ENCODE measurements at regions not wholly inside any gene's neighbourhood (a gene's known extent, or its start where the extent isn't known, plus 50 kb on each side); places are given as distances from the start of the nearest gene placed in this dataset.
"Not testable (repeated sequence)": the region's sequence is repeated elsewhere in the genome, so short reads cannot be mapped to it uniquely, and the experiment has no call there.

DNA sequence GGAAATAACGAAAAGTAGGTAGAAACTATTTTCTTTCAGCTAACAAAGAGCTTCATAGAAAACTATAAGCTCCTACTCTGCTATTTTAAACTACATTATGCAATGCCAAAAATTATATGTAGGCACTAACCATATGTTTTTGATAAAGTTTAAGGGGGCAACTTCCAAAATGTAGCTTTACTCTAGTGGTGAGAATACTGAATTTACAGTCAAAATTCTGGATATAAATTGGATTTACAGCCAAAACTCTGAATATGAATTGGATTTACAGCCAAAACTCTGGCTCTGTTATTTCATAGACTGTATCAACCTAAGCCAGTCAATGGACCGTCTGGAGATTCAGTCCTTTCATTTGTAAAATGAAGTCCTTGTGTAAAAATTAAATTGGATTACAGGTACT is 86.8 kb upstream of the ANK3 start:
- DNase-seq: no peak
- H3K36me3 ChIP-seq: no peaks in the 10 kb centered on the region
- H3K4me1 ChIP-seq: peaks cover 0 to 28% (median 5%) of the 10 kb centered on the region in 3 donors
- H3K4me3 ChIP-seq: no peak overlapping the region
- TF ChIP-seq POLR2A (IDR thresholded peaks at IDR 0.05): no peak
- TF ChIP-seq, protein P1, sequence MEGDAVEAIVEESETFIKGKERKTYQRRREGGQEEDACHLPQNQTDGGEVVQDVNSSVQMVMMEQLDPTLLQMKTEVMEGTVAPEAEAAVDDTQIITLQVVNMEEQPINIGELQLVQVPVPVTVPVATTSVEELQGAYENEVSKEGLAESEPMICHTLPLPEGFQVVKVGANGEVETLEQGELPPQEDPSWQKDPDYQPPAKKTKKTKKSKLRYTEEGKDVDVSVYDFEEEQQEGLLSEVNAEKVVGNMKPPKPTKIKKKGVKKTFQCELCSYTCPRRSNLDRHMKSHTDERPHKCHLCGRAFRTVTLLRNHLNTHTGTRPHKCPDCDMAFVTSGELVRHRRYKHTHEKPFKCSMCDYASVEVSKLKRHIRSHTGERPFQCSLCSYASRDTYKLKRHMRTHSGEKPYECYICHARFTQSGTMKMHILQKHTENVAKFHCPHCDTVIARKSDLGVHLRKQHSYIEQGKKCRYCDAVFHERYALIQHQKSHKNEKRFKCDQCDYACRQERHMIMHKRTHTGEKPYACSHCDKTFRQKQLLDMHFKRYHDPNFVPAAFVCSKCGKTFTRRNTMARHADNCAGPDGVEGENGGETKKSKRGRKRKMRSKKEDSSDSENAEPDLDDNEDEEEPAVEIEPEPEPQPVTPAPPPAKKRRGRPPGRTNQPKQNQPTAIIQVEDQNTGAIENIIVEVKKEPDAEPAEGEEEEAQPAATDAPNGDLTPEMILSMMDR (IDR thresholded peaks at IDR 0.05): no peak
- H3K27ac ChIP-seq: no peak overlapping the region
- 94 to 97% methylated on average over 2 of the region's 2 CpGs for WGBS, 2 donors
- intact Hi-C loops (cut with DNase I): no loop called here
- no peaks in the 10 kb centered on the region for H3K9me3 ChIP-seq
- H3K27me3 ChIP-seq: no peaks in the 10 kb centered on the region

DNA sequence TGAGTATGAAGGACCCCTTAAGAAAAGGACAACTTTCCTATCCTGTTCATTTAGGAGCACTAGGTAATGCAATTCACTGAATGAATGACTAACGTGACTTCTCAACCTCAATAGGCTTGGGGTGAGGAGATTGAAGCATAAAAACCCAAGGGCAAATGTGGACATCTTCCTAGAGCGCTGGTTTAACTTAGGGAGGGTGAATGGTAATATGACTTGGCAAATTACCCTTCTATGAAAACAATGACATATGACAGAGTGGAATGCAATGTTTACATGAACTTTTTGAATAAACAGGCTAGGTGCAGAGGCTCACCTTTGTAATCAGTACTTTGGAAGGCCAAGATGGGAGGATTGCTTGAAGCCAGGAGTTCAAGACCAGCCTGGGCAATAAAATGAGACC is 83.9 kb upstream of the ANK3 start:
- no peaks in the 10 kb centered on the region for H3K4me1 ChIP-seq
- H3K36me3 ChIP-seq: no peaks in the 10 kb centered on the region
- H3K9me3 ChIP-seq: no peaks in the 10 kb centered on the region
- H3K27ac ChIP-seq: no peak overlapping the region
- TF ChIP-seq POLR2A (IDR thresholded peaks at IDR 0.05): no peak
- TF ChIP-seq, protein P1 (IDR thresholded peaks at IDR 0.05): no peak
- H3K4me3 ChIP-seq: no peak overlapping the region
- DNase-seq: no peak
- intact Hi-C loops (cut with DNase I): no loop called here
- 64 to 73% methylated on average over 2 of the region's 2 CpGs for WGBS, 2 donors
- H3K27me3 ChIP-seq: no peaks in the 10 kb centered on the region

DNA sequence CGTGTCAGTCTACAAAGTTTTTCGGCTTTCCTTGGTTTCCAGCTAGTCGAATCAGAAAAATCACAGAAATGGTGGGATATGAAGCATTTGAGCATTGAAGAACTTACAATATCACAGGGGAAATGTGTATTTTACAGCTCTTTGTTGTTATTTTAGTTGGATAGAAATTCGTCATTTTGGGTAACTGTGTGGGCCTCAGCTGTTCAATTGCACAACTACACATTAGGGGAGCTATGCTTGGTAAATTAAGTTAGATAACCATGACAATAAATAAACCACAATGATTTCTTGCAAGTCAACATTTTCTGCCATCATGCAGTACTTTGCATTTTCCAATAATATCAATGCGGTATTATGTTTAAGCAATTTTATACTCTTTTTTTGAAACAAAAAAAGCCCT is 80.4 kb upstream of the ANK3 start:
- no peak overlapping the region for H3K4me3 ChIP-seq
- 89 to 92% methylated on average over 5 of the region's 5 CpGs for WGBS, 2 donors
- no peak for DNase-seq
- intact Hi-C loops (cut with DNase I): no loop called here
- H3K27ac ChIP-seq: no peak overlapping the region
- no peaks in the 10 kb centered on the region for H3K27me3 ChIP-seq
- H3K9me3 ChIP-seq: no peaks in the 10 kb centered on the region
- H3K4me1 ChIP-seq: no peaks in the 10 kb centered on the region
- H3K36me3 ChIP-seq: no peaks in the 10 kb centered on the region
- TF ChIP-seq, protein P1 (IDR thresholded peaks at IDR 0.05): no peak
- TF ChIP-seq POLR2A (IDR thresholded peaks at IDR 0.05): no peak

DNA sequence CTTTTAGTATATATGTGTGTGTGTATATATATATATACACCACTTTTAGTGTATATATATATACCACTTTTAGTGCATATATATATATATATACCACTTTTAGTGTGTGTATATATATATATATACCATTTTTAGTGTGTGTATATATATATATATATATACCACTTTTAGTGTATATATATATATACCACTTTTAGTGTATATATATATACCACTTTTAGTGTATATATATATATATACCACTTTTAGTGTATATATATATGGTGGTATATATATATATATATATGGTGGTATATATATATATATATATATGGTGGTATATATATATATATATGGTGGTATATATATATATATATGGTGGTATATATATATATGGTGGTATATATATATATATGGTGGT is 79.5 kb upstream of the ANK3 start:
- H3K4me3 ChIP-seq; intact Hi-C loops (cut with DNase I); H3K36me3 ChIP-seq; H3K27ac ChIP-seq; H3K27me3 ChIP-seq; DNase-seq; H3K9me3 ChIP-seq; H3K4me1 ChIP-seq: not testable (repeated sequence)

DNA sequence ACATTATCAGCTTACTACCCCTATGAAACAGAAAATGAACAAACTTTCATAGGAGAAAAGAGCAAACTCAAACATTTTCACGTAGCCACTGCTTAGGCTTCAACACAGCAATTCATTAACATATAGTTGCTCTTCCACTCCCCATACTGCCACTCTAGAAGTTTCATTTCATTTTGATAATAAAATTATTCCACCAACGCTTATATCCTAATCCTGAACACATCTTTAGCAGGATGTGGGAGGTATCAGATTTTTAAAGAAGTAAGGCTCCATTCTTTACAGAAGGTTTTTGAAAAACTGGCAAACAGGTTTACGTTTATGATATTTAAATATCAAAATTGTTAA is 77.5 kb upstream of the ANK3 start:
- intact Hi-C loops (cut with DNase I): no loop called here
- no peaks in the 10 kb centered on the region for H3K27me3 ChIP-seq
- H3K4me3 ChIP-seq: no peak overlapping the region
- H3K4me1 ChIP-seq: no peaks in the 10 kb centered on the region
- 81 to 83% methylated on average over 3 of the region's 3 CpGs for whole genome bisulfite sequencing, 2 donors
- H3K27ac ChIP-seq: no peak overlapping the region
- DNase-seq: no peak
- no peaks in the 10 kb centered on the region for H3K36me3 ChIP-seq
- no peaks in the 10 kb centered on the region for H3K9me3 ChIP-seq
- TF ChIP-seq, protein P1 (IDR thresholded peaks at IDR 0.05): no peak
- TF ChIP-seq POLR2A (IDR thresholded peaks at IDR 0.05): no peak

Measured in esophagus squamous epithelium (tissue), 5 donors.